COLO829 (cell line): ENCODE measurements at regions not wholly inside any gene's neighbourhood (a gene's known extent, or its start where the extent isn't known, plus 50 kb on each side); places are given as distances from the start of the nearest gene placed in this dataset.
"Not testable (repeated sequence)": the region's sequence is repeated elsewhere in the genome, so short reads cannot be mapped to it uniquely, and the experiment has no call there.

Experiments
- DNase-seq: peaks from one replicate; pipeline ENCODE4 v3.0.0; 2012; ENCODE audit warnings: low spot score

- DNase-seq = no peak
Observed at GRCh38 chr14:26304056-26304455, 293.8 kb downstream of the NOVA1 start.

- DNase-seq = no peak
Observed at GRCh38 chr14:26293909-26294308, 303.9 kb downstream of the NOVA1 start.

GRCh38 chr14:26289891-26290486 lies 307.8 kb downstream of the NOVA1 start:
- no peak for DNase-seq

- no peak for DNase-seq
Observed at GRCh38 chr14:26286913-26287205, 311.0 kb downstream of the NOVA1 start.

GRCh38 chr14:26286081-26286912 lies 311.5 kb downstream of the NOVA1 start:
- DNase-seq = no peak

- DNase-seq = no peak
Observed at GRCh38 chr14:26282578-26282977, 315.3 kb downstream of the NOVA1 start.

GRCh38 chr14:26282011-26282410 lies 315.8 kb downstream of the NOVA1 start:
- not testable (repeated sequence) for DNase-seq

- DNase-seq = no peak
Observed at GRCh38 chr14:26281280-26281998, 316.4 kb downstream of the NOVA1 start.

- no peak for DNase-seq
Observed at GRCh38 chr14:26276757-26277156, 321.1 kb downstream of the NOVA1 start.

- DNase-seq = no peak
Observed at GRCh38 chr14:26265170-26265685, 332.6 kb downstream of the NOVA1 start.

- DNase-seq = no peak
Observed at GRCh38 chr14:26261368-26262122, 336.3 kb downstream of the NOVA1 start.

- DNase-seq = no peak
Observed at GRCh38 chr14:26255213-26255612, 342.6 kb downstream of the NOVA1 start.

GRCh38 chr14:26252176-26252575 lies 345.7 kb downstream of the NOVA1 start:
- DNase-seq = no peak

- DNase-seq = no peak
Observed at GRCh38 chr14:26233118-26233517, 364.7 kb downstream of the NOVA1 start.

- no peak for DNase-seq
Observed at GRCh38 chr14:26218861-26219260, 379.0 kb downstream of the NOVA1 start.

GRCh38 chr14:26217778-26218177 lies 380.1 kb downstream of the NOVA1 start:
- no peak for DNase-seq

- DNase-seq = no peak
Observed at GRCh38 chr14:26216786-26217185, 381.0 kb downstream of the NOVA1 start.

GRCh38 chr14:26213846-26214575 lies 383.8 kb downstream of the NOVA1 start:
- no peak for DNase-seq

- no peak for DNase-seq
Observed at GRCh38 chr14:26209699-26210098, 388.1 kb downstream of the NOVA1 start.

GRCh38 chr14:26206640-26207039 lies 391.2 kb downstream of the NOVA1 start:
- no peak for DNase-seq

GRCh38 chr14:26204728-26205479 lies 392.9 kb downstream of the NOVA1 start:
- DNase-seq = no peak
